ENCODE measurements at regions not wholly inside any gene's neighbourhood (a gene's known extent, or its start where the extent isn't known, plus 50 kb on each side); places are given as distances from the start of the nearest gene placed in this dataset.
"Not testable (repeated sequence)": the region's sequence is repeated elsewhere in the genome, so short reads cannot be mapped to it uniquely, and the experiment has no call there.

GRCh38 chr11:80921310-80921709 lies 1480.5 kb upstream of the TENM4 start:
- TF ChIP-seq, protein P1, sequence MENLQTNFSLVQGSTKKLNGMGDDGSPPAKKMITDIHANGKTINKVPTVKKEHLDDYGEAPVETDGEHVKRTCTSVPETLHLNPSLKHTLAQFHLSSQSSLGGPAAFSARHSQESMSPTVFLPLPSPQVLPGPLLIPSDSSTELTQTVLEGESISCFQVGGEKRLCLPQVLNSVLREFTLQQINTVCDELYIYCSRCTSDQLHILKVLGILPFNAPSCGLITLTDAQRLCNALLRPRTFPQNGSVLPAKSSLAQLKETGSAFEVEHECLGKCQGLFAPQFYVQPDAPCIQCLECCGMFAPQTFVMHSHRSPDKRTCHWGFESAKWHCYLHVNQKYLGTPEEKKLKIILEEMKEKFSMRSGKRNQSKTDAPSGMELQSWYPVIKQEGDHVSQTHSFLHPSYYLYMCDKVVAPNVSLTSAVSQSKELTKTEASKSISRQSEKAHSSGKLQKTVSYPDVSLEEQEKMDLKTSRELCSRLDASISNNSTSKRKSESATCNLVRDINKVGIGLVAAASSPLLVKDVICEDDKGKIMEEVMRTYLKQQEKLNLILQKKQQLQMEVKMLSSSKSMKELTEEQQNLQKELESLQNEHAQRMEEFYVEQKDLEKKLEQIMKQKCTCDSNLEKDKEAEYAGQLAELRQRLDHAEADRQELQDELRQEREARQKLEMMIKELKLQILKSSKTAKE (IDR thresholded peaks at IDR 0.05; ENCODE audit: low read depth, poor library complexity, severe bottlenecking), result not testable (repeated sequence)
- TF ChIP-seq POLR2A (IDR thresholded peaks at IDR 0.05; ENCODE audit: low read depth, low read length); CTCF (IDR thresholded peaks at IDR 0.05 in 2 of 3, conservative IDR thresholded peaks at IDR 0.05 in 1 of 3; ENCODE audit: control insufficient read depth in 2 of 3, extremely low read depth in 1 of 3, insufficient read depth in 1 of 3, low read depth in 3 of 3, low read length in 3 of 3); CREM (IDR thresholded peaks at IDR 0.05; ENCODE audit: low read depth); HDAC2 (IDR thresholded peaks at IDR 0.05): not testable (repeated sequence)
